ENCODE measurements at regions not wholly inside any gene's neighbourhood (a gene's known extent, or its start where the extent isn't known, plus 50 kb on each side); places are given as distances from the start of the nearest gene placed in this dataset.

- TF ChIP-seq POLR2A (IDR thresholded peaks at IDR 0.05; ENCODE audit: low read length) (no peak), REST (IDR thresholded peaks at IDR 0.05) (no peak), CTCF (IDR thresholded peaks at IDR 0.05) (no peak), MYC (IDR thresholded peaks at IDR 0.05; ENCODE audit: borderline replicate concordance, low read length) (no peak), EP300 (IDR thresholded peaks at IDR 0.05) (no peak), FOSL2 (IDR thresholded peaks at IDR 0.05) (no peak), FOSL2 (CRISPR knock-in tag; IDR thresholded peaks at IDR 0.05) (no peak), E2F6 (IDR thresholded peaks at IDR 0.05; ENCODE audit: borderline replicate concordance, low read depth) (no peak), MAX (IDR thresholded peaks at IDR 0.05) (no peak), JUNB (IDR thresholded peaks at IDR 0.05) (no peak)
These were observed 933.1 kb downstream of the EPHA3 start for GRCh38 chr3:90040554-90040953.
